HL-60 (cell line): ENCODE measurements at regions not wholly inside any gene's neighbourhood (a gene's known extent, or its start where the extent isn't known, plus 50 kb on each side); places are given as distances from the start of the nearest gene placed in this dataset.

Source experiments
- CTCF ChIP-seq: IDR thresholded peaks from one replicate; pipeline ENCODE4 v1.5.1; 2011; ENCODE audit warnings: low read length, control low read depth, inconsistent platforms; ENCODE audit not compliant: insufficient read depth
- GABPA ChIP-seq: IDR thresholded peaks from 2 replicates; pipeline ENCODE4 v1.6.1; 2012; ENCODE audit warnings: low read depth
- POLR2AphosphoS5 ChIP-seq: IDR thresholded peaks from 2 replicates; pipeline ENCODE4 v1.6.1; 2012; ENCODE audit warnings: low read depth
- REST ChIP-seq: IDR thresholded peaks from 2 replicates; pipeline ENCODE4 v1.6.1; 2012; ENCODE audit warnings: low read depth; ENCODE audit not compliant: insufficient replicate concordance

GRCh38 chr3:187945374-187945773 lies 200.1 kb upstream of the BCL6 start:
- TF ChIP-seq CTCF (no peak), REST (no peak), POLR2AphosphoS5 (no peak), GABPA (no peak)
